Sigmoid colon (tissue), 4 donors: ENCODE measurements at regions not wholly inside any gene's neighbourhood (a gene's known extent, or its start where the extent isn't known, plus 50 kb on each side); places are given as distances from the start of the nearest gene placed in this dataset.

Experiments used
- CTCF ChIP-seq, 4 experiments: fragments of 450-650 bp in 3 of 4; fragments of 200-600 bp in 1 of 4; IDR thresholded peaks; one replicate each; pipeline ENCODE4 v1.5.1; 2016 to 2019; ENCODE audit warnings: antibody characterized with exemption in 4 of 4, mild to moderate bottlenecking in 3 of 4, moderate library complexity in 2 of 4
- EP300 ChIP-seq, 4 donors: sonication (generic); formaldehyde crosslinking; IDR thresholded peaks; one replicate each; pipeline ENCODE4 v1.6.1; 2017; ENCODE audit warnings: antibody characterized with exemption in 4 of 4
- POLR2A ChIP-seq, 2 donors: fragments of 450-650 bp; IDR thresholded peaks; one replicate each; pipeline ENCODE4 v1.6.1; 2016; ENCODE audit warnings: antibody characterized with exemption in 2 of 2, mild to moderate bottlenecking in 2 of 2, moderate library complexity in 2 of 2

DNA sequence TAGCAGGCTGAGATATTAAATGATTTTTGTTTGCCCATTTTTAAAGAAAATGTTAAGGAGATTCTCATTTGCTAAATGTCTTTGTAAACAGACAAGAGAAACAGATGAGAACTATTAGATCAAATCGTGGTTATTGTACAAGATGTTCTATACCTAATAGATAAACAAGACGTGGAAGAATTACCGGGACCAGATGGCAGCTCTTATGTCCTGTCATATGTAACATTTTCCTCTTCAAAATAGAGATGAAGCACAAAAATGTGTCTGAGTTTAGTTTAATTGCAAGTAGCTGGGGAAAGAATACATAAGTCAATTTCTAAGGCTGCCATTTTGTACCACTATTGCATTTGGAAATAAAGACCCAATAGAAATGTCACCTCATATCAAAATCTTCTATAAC lies 553.7 kb downstream of the TUSC7 start:
- TF ChIP-seq CTCF (IDR thresholded peaks at IDR 0.05) (no peak), POLR2A (IDR thresholded peaks at IDR 0.05) (no peak), EP300 (IDR thresholded peaks at IDR 0.05) (no peak)
